Heart left ventricle (tissue), 16 donors: ENCODE measurements at regions not wholly inside any gene's neighbourhood (a gene's known extent, or its start where the extent isn't known, plus 50 kb on each side); places are given as distances from the start of the nearest gene placed in this dataset.

ENCODE experiments used
- ATAC-seq, 4 donors: fragments of 200-7000 bp; cut with Tn5 transposase; one replicate each; pipeline ENCODE4 v1.9.1; 2020 to 2022; ENCODE audit warnings: moderate library complexity in 4 of 4, mild to moderate bottlenecking in 3 of 4, moderate number of reproducible peaks in 1 of 4
- DNase-seq, 5 donors: peaks; one replicate each; pipeline ENCODE4 v3.0.0-alpha.2; 2020
- H3K27ac ChIP-seq, 12 donors: fragments of 200-600 bp; sonication (generic) in 4 of 12; one replicate each; pipeline versions ENCODE4 v1.5.0 to v1.8.0; 2016 to 2022; ENCODE audit warnings: mild to moderate bottlenecking in 2 of 12
- H3K27me3 ChIP-seq, 9 donors: fragments of 200-600 bp; sonication (generic) in 2 of 9; one replicate each; pipeline versions ENCODE4 v1.5.1 to v1.8.0; 2016 to 2022; ENCODE audit warnings: mild to moderate bottlenecking in 3 of 9
- H3K36me3 ChIP-seq, 9 donors: fragments of 200-600 bp; sonication (generic) in 2 of 9; one replicate each; pipeline versions ENCODE4 v1.5.0 to v1.8.0; 2018 to 2022; ENCODE audit warnings: mild to moderate bottlenecking in 2 of 9
- H3K4me1 ChIP-seq, 12 donors: fragments of 200-600 bp; sonication (generic) in 4 of 12; one replicate each; pipeline versions ENCODE4 v1.5.0 to v1.8.0; 2016 to 2022; ENCODE audit warnings: mild to moderate bottlenecking in 3 of 12
- H3K4me3 ChIP-seq, 12 donors: fragments of 200-600 bp; sonication (generic) in 4 of 12; one replicate each; pipeline versions ENCODE4 v1.5.0 to v1.8.0; 2017 to 2022; ENCODE audit warnings: mild to moderate bottlenecking in 9 of 12, moderate library complexity in 4 of 12
- H3K9me3 ChIP-seq, 12 donors: fragments of 200-600 bp; sonication (generic) in 4 of 12; one replicate each; pipeline versions ENCODE4 v1.5.0 to v1.8.0; 2016 to 2022; ENCODE audit warnings: mild to moderate bottlenecking in 1 of 12
- CTCF ChIP-seq, 12 donors: fragments of 200-600 bp; sonication (generic) in 4 of 12; IDR thresholded peaks; one replicate each; pipeline versions ENCODE4 v1.5.0 to v1.8.0; 2018 to 2022; ENCODE audit warnings: antibody characterized with exemption in 12 of 12, mild to moderate bottlenecking in 5 of 12
- POLR2A ChIP-seq, 2 donors: fragments of 450-650 bp; IDR thresholded peaks; one replicate each; pipeline ENCODE4 v1.6.1; 2017; ENCODE audit warnings: antibody characterized with exemption in 2 of 2, mild to moderate bottlenecking in 2 of 2, moderate library complexity in 2 of 2
- WGBS, 4 donors: extraction: QIAGEN DNeasy Blood & Tissue Kit in 2 of 4; methylation state at CpG; one replicate each; pipeline versions ENCODE4 v1.1.5 to v1.1.7; 2013 to 2018; 5-methylcytosine and 5-hydroxymethylcytosine counted together
- intact Hi-C, 10 donors: fragments of 100-400 bp; cut with DNase I; formaldehyde crosslinking; loops; one replicate each; pipeline versions ENCODE4 v1.11.1 to v1.14.2; 2022
- donor health status: ischemic (EF 13 %, LVEDD 7.1; RV severe dilation, severe dysfunction).
- donor health status: healthy with polysubstance abuse.
- donor health status: DM: no; HTN: yes; CAD: no.
- donor health status: DM: no; HTN: no; CAD: no.
- donor health status: ischemic (EF 25% LVEDD 6.9; RV normal size, moderate dysfunction).
- donor health status: ischemic (EF 25% LVEDD 5.7; RV mildly dilated, moderate dysfunction).
- donor health status: healthy.
- donor health status: DM: yes; HTN: yes; CAD: no.
- donor health status: ischemic (EF 35%, LVEDD 5.7; RV mildly dilated, moderate dysfunction).
- donor health status: nonischemic (EF 11% LVEDD 7.7; RV severe dilation, severe dysfunction).
- donor health status: DM: yes; HTN: yes; CAD: no.
- donor health status: PGD.
- donor health status: ischemic (EF 29% LVEDD 5.4; RV normal size, mild dysfunction).
- donor health status: nonischemic (EF 23%, LVEDD 6.1; RV moderate dilation, normal function).

- no peak for DNase-seq
Measured at GRCh38 chr6:223763-224162, 68.5 kb upstream of the DUSP22 start.

GRCh38 chr6:224350-224749, 67.9 kb upstream of the DUSP22 start:
- TF ChIP-seq CTCF (IDR thresholded peaks at IDR 0.05) (no peak), POLR2A (IDR thresholded peaks at IDR 0.05) (no peak)
- Histone ChIP-seq H3K27me3 (peaks cover 0 to 5% (median 0%) of the 10 kb centered on the region in 9 donors), H3K4me3 (no peak overlapping the region), H3K27ac (no peak overlapping the region), H3K9me3 (no peaks in the 10 kb centered on the region), H3K4me1 (peaks cover 0 to 41% (median 0%) of the 10 kb centered on the region in 12 donors), H3K36me3 (no peaks in the 10 kb centered on the region)
- 89 to 96% (median 94%) methylated on average over 13 of the region's 13 CpGs for WGBS, 4 donors
- no peak for ATAC-seq
- DNase-seq: no peak
- intact Hi-C loops: loop anchor here in 1 of 10 donors (10.0 kb wide), 1 partner anchor 140 kb away; no protein-coding TSS in a partner anchor

More at GRCh38 chr6:223763-224162, 68.5 kb upstream of the DUSP22 start:
- no peak overlapping the region for H3K27ac ChIP-seq
- 94 to 95% (median 94%) methylated on average over 12 of the region's 12 CpGs for WGBS, 4 donors
- H3K9me3 ChIP-seq: no peaks in the 10 kb centered on the region
- no peak for TF ChIP-seq POLR2A (IDR thresholded peaks at IDR 0.05)
- no peak for TF ChIP-seq CTCF (IDR thresholded peaks at IDR 0.05)
- H3K4me3 ChIP-seq: no peak overlapping the region
- H3K4me1 ChIP-seq: peaks cover 0 to 45% (median 0%) of the 10 kb centered on the region in 12 donors
- no peak for ATAC-seq
- no peaks in the 10 kb centered on the region for H3K36me3 ChIP-seq
- intact Hi-C loops: loop anchor here in 1 of 10 donors (10.0 kb wide), 1 partner anchor 141 kb away; no protein-coding TSS in a partner anchor
- H3K27me3 ChIP-seq: peaks cover 0 to 5% (median 0%) of the 10 kb centered on the region in 9 donors

GRCh38 chr6:225121-225721, 67.1 kb upstream of the DUSP22 start:
- intact Hi-C loops: loop anchor here in 1 of 10 donors (10.0 kb wide), 1 partner anchor 140 kb away; no protein-coding TSS in a partner anchor
- DNase-seq (peak in 3 of 5 donors; percentile 20 to 35 (median 33)), ATAC-seq (peak in 3 of 4 donors; percentile 36 to 67 (median 67))
- no peaks in the 10 kb centered on the region for H3K36me3 ChIP-seq
- H3K27me3 ChIP-seq: peaks cover 0 to 5% (median 0%) of the 10 kb centered on the region in 9 donors
- WGBS, 4 donors: 56 to 66% (median 60%) methylated on average over 14 to 20 of the region's 20 CpGs
- H3K9me3 ChIP-seq: no peaks in the 10 kb centered on the region
- peaks cover 0 to 35% (median 0%) of the 10 kb centered on the region in 12 donors for H3K4me1 ChIP-seq
- peak overlapping the region in 1 of 12 donors; percentile 19 for H3K4me3 ChIP-seq
- peak overlapping the region in 2 of 12 donors; percentile 8 to 59 for H3K27ac ChIP-seq
- TF ChIP-seq CTCF (IDR thresholded peaks at IDR 0.05): no peak
- TF ChIP-seq POLR2A (IDR thresholded peaks at IDR 0.05): no peak

- no peak for TF ChIP-seq POLR2A (IDR thresholded peaks at IDR 0.05)
- TF ChIP-seq CTCF (IDR thresholded peaks at IDR 0.05): no peak
- Histone ChIP-seq H3K4me3 (no peak overlapping the region), H3K36me3 (no peaks in the 10 kb centered on the region), H3K27ac (no peak overlapping the region), H3K9me3 (no peaks in the 10 kb centered on the region), H3K4me1 (peaks cover 0 to 28% (median 0%) of the 10 kb centered on the region in 12 donors), H3K27me3 (peaks cover 0 to 5% (median 0%) of the 10 kb centered on the region in 9 donors)
- 75 to 87% (median 85%) methylated on average over 14 to 17 of the region's 17 CpGs for WGBS, 4 donors
- intact Hi-C loops: loop anchor here in 1 of 10 donors (10.0 kb wide), 1 partner anchor 139 kb away; no protein-coding TSS in a partner anchor
- ATAC-seq: no peak
- no peak for DNase-seq
Measured at GRCh38 chr6:225907-226306, 66.4 kb upstream of the DUSP22 start.
